ENCODE measurements at regions not wholly inside any gene's neighbourhood (a gene's known extent, or its start where the extent isn't known, plus 50 kb on each side); places are given as distances from the start of the nearest gene placed in this dataset.

DNA sequence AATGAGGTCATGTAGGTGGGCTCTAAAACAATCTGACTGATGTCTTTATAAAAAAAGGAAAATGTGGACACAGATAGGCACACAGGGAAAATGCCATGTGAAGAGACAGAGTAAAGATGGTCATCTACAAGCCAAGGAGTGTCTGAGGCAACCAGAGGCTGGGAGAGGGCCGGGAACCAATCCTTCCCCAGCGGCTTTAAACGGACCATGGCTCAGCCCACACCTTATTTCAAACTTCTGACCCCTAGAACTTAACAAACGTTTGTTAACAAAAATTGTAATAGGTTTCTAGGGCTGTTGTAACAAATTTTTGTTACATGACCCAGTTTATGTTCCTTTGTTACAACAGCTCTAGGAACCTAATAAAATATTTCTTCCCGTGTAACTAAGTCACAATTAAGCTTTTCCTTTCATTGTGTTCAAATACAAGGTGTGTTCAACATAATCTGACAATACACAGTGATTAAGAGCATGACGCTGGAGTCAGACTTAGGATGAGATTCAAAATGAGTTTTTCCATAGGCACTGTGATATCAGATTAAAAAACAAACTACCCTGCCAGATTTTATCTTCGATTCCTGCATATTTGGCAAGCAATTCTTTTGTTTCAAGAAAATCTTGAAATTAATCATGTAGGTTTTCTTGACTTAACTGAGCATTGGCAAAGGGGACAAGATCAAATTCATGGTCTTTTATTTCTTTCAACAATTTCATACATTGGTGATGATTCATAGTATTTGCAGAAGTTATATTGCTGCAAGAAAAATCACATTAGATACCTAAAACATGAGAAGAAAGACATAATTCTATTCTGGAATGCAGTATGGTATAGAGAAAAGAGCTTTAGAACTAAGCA, 169.5 kb upstream of the RIPOR2 start:
- Mint-ChIP-seq H3K4me1 (peaks cover 4% of the 10 kb centered on the region), H3K4me3 (no peak overlapping the region), H3K36me3 (no peaks in the 10 kb centered on the region), H3K9me3 (no peaks in the 10 kb centered on the region), H3K27ac (no peak overlapping the region), H3K27me3 (ENCODE audit: low read depth) (peaks cover 12% of the 10 kb centered on the region)
- TF ChIP-seq, protein P1, sequence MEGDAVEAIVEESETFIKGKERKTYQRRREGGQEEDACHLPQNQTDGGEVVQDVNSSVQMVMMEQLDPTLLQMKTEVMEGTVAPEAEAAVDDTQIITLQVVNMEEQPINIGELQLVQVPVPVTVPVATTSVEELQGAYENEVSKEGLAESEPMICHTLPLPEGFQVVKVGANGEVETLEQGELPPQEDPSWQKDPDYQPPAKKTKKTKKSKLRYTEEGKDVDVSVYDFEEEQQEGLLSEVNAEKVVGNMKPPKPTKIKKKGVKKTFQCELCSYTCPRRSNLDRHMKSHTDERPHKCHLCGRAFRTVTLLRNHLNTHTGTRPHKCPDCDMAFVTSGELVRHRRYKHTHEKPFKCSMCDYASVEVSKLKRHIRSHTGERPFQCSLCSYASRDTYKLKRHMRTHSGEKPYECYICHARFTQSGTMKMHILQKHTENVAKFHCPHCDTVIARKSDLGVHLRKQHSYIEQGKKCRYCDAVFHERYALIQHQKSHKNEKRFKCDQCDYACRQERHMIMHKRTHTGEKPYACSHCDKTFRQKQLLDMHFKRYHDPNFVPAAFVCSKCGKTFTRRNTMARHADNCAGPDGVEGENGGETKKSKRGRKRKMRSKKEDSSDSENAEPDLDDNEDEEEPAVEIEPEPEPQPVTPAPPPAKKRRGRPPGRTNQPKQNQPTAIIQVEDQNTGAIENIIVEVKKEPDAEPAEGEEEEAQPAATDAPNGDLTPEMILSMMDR (IDR thresholded peaks at IDR 0.05; ENCODE audit: unreplicated experiment) = no peak
- DNase-seq (ENCODE audit: low spot score in 2 of 2, unreplicated experiment in 2 of 2) = no peak

DNA sequence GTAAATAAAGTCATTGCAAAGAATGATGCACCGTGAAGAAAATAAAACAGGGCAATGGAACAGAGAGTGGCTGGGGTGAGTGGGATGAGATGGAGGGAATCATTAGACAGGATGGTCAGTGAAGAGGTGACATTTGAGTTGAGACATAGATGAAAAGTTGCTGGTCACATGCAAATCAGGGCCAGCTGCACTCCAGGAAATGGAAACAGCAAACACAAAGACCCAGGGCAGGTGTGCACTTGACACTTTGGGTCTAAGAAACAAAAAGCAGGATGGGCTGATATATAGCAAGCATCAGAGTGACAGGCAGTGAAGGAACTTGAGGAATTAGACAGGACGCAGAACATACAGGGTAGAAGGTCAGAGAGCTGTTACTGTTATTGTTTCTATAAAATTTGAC, 171.5 kb upstream of the RIPOR2 start:
- TF ChIP-seq, protein P1 (IDR thresholded peaks at IDR 0.05; ENCODE audit: unreplicated experiment) = no peak
- Mint-ChIP-seq H3K4me1 (peaks cover 4% of the 10 kb centered on the region), H3K4me3 (no peak overlapping the region), H3K27ac (no peak overlapping the region), H3K36me3 (no peaks in the 10 kb centered on the region), H3K9me3 (no peaks in the 10 kb centered on the region), H3K27me3 (ENCODE audit: low read depth) (peaks cover 8% of the 10 kb centered on the region)
- no peak for DNase-seq (ENCODE audit: low spot score in 2 of 2, unreplicated experiment in 2 of 2)

DNA sequence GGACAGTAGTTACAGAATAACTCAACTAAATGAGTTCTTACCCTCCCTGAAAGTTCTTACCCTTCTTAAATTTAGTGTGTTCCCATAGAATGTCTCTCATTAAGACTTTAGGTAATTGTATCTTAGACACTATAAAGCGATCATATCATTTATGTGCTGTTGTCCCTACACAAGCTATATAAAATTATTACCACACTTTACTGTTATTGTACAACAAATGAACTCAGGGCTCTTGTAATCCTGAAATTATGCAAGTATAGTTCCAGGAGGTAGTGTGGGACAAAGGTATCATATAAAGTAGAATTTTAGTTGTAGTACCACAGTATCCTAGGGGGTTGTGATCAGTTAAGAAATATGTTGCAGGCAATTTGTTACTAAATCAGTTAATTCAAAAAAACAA, 167.4 kb upstream of the CARMIL1 start:
- TF ChIP-seq, protein P1 (IDR thresholded peaks at IDR 0.05; ENCODE audit: unreplicated experiment) = no peak
- peaks cover 3% of the 10 kb centered on the region for H3K4me1 Mint-ChIP-seq
- no peak for DNase-seq (ENCODE audit: low spot score in 2 of 2, unreplicated experiment in 2 of 2)
- H3K36me3 Mint-ChIP-seq = no peaks in the 10 kb centered on the region
- H3K4me3 Mint-ChIP-seq = no peak overlapping the region
- H3K27ac Mint-ChIP-seq = no peak overlapping the region
- H3K9me3 Mint-ChIP-seq = no peaks in the 10 kb centered on the region
- H3K27me3 Mint-ChIP-seq (ENCODE audit: low read depth) = peaks cover 6% of the 10 kb centered on the region

DNA sequence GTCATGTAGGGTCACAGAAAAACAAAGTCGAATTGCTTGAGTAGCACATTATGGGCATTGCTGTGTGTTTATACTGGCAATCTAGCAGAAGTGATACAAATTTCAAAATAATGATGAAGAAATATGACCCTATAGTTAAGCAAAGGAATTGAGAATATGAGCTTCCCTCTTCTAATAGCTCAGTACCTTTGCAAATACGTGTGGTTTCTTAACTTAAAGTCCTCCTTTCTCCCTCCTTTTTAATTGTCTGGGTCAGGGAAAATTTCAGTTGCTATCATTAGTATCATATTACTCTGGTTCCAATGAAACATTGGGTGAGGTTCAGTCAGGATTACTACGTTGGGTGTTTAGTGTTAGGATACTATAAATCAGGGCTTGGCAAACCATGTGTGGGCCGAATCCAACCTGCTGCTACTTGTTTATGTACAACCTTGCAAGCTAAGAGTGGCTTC, 166.8 kb upstream of the CARMIL1 start:
- H3K9me3 Mint-ChIP-seq = no peaks in the 10 kb centered on the region
- TF ChIP-seq, protein P1 (IDR thresholded peaks at IDR 0.05; ENCODE audit: unreplicated experiment) = no peak
- no peak overlapping the region for H3K27ac Mint-ChIP-seq
- H3K4me1 Mint-ChIP-seq = peaks cover 3% of the 10 kb centered on the region
- no peak overlapping the region for H3K4me3 Mint-ChIP-seq
- no peak for DNase-seq (ENCODE audit: low spot score in 2 of 2, unreplicated experiment in 2 of 2)
- H3K27me3 Mint-ChIP-seq (ENCODE audit: low read depth) = peaks cover 6% of the 10 kb centered on the region
- H3K36me3 Mint-ChIP-seq = no peaks in the 10 kb centered on the region

DNA sequence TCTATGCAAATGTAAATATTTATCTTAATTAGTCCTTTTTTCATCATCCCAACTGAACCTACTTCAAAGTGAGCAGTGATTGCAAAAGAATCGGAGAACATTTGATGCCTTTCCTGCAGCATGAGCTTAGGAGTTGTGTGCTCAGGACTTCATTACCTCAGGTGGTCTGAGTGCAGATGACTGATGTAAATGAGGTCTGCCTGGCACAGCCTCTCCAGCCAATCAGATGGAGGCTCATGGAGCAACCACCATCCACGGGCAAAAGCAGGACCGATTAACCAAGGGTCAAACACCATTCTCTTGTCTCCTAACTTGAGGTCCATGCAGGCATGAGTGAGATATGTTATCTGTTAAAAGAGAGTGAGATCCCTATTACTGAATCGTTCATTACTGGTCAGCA, 165.7 kb upstream of the CARMIL1 start:
- TF ChIP-seq, protein P1 (IDR thresholded peaks at IDR 0.05; ENCODE audit: unreplicated experiment) = no peak
- no peak overlapping the region for H3K27ac Mint-ChIP-seq
- peaks cover 6% of the 10 kb centered on the region for H3K27me3 Mint-ChIP-seq (ENCODE audit: low read depth)
- H3K36me3 Mint-ChIP-seq = no peaks in the 10 kb centered on the region
- peaks cover 3% of the 10 kb centered on the region for H3K4me1 Mint-ChIP-seq
- no peak for DNase-seq (ENCODE audit: low spot score in 2 of 2, unreplicated experiment in 2 of 2)
- H3K9me3 Mint-ChIP-seq = no peaks in the 10 kb centered on the region
- H3K4me3 Mint-ChIP-seq = no peak overlapping the region

Measured in mesothelial cell of epicardium (in vitro differentiated cells).